NCI-H510A treated with DMSO at 0.1 percent for 48 hours (cell line): ENCODE measurements at regions not wholly inside any gene's neighbourhood (a gene's known extent, or its start where the extent isn't known, plus 50 kb on each side); places are given as distances from the start of the nearest gene placed in this dataset.

Experiments used
- DNase-seq: peaks from one replicate; lab custom pipeline; 2025; lab: John Stamatoyannopoulos, UW

- DNase-seq: no peak
Observed at GRCh38 chr6:170082531-170083187, 208.2 kb downstream of the DLL1 start.

- DNase-seq: no peak
Observed at GRCh38 chr6:170082067-170082466, 208.8 kb downstream of the DLL1 start.

DNA sequence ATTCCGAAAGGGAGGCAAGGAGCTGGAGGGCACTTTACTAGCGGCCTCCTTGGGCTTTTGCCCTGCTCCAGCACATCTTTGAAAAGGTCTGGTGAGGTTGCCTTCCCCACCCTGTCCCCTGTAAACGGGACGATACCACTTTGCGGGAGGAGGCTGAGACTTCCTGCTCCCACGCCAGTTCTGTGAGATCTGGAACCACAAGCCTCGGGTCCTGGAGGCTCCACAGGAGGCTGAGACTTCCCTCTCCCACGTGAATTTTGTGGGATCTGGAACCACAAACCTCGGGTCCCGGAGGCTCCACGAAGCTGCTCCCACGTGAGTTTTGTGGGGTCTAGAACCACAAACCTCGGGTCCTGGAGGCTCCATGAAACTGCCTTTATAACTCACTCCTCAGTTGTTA, 209.3 kb downstream of the DLL1 start:
- DNase-seq: no peak

- peak; percentile 72 for DNase-seq
Observed at GRCh38 chr6:170080828-170081371, 210.0 kb downstream of the DLL1 start.

DNA sequence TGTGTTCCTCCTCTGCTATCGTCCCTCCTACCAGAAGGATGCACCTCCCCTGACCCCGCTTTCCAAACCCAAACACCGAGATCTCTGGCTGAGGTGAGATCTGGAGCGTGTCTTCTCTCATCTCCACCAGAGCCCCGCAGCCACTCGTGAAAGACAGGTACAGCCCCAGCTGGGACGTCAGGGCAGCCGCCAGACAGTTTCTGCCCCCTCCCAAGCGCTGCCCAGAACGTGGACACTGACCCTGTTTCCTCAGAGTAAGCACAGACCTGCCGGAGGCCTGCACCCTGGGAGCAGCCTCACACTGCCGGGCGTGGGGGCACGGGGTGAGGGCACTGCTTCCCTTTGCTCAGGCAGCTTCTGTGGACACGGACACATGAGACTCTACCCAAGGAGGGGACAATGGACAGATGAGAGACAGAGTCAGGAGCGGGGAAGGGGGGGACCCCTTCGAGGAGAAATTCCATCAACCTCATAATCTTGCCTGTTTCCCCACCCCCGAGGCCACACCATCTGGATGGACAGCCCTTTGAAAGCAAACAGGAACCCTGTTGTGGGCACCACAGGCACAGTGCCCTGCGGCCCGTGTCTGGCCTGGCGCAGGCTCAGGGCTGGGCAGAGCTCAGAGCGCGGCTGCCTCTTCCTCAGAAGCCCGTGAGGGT, 210.6 kb downstream of the DLL1 start:
- DNase-seq: no peak

GRCh38 chr6:170076466-170077165, 214.3 kb downstream of the DLL1 start:
- no peak for DNase-seq

DNA sequence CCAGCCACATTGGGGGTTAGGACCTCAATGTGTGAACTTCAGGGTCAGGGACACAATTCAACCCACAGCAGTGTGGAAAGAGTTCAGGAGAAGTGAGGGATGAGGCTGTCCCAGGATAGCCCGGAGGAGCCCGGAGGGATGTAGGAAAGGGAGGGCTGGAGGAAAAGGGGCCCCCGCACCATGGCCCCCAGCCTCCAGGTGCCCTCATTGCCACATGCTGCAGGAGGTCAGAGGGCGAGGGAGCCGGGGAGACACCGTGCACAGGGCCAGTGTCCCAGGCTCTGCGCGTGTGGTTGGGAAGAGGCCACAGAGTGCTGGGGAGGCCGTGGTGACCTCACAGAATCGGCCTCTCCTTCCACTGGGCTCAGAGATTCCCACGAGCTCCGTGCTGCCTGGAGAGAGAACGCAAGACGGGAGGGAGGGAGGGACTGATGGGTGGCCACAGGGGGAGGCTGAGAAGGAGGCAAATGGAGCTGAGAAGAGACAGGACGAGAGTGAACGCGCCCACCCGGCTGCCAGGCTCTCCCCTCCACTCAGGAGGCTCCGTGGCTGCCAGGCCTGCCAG, 215.1 kb downstream of the DLL1 start:
- no peak for DNase-seq

DNA sequence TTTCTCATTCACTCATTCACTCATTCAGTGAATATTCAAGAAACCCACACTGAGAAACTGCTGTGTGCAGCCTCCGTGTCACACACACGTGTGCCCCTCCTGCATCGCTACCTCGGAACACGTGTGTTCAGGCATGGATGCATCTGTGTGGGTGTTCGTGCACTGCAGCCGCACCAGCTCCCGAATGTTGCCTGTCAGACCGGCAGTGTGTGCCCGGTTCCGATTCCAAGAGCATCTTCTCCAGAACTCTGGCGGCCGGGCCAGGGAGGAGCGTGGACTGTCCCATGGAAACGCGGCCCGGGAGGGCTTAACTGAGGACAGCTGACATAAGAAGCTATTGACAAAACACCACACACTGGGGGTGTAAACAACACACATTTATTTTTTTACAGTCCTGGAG, 216.0 kb downstream of the DLL1 start:
- DNase-seq: no peak

DNA sequence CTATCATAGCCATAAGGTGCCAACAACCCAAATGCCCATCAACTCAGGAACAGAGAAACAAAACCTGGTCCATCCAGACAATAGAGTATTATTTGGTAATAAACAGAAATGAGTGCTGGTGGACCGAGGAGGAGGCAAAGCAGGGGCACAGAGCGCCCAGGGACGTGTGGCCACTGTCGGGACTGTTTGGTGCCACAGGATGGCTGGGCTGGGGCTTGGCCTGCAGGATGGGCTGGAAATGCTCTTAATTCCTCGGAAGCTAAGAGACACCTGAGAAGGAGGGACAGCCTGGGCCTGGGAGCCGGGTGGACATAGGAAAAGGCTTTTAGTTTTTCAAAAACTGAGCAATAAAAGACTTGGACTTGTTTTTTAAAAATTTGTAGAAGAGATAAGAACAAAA, 216.4 kb downstream of the DLL1 start:
- DNase-seq: no peak

DNA sequence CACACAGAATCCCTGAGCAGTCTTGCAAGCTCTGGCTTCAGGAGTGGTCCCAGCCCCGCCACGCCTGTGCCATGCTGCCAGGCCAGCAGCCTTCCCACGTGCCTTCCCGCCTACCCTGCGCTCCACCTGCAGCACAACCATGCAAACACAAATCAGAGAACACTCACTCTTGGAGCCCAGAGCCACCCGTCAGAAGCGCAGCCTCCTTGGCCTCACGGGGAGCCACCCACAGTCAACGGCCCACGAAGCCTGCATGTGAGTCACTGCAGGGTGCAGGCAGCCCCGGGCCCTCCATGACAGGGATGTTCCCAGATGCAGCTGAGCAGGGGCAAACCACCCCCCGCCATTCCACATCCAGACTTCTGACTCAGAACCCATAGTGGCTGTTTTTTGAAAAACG, 217.0 kb downstream of the DLL1 start:
- DNase-seq: no peak

DNA sequence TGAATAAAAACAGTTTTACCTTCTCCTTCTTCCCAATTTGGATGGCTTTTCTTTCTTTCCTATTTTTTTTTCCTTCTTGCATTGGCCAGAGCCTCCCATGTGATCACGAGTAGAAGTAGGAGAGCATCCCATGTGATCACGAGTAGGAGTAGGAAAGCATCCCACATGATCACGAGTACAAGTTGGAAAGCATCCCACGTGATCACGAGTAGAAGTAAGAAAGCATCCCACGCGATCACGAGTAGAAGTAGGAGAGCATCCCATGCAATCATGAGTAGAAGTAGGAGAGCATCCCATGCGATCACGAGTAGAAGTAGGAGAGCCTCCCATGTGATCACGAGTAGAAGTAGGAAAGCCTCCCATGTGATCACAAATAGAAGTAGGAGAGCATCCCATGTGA, 218.6 kb downstream of the DLL1 start:
- no peak for DNase-seq

- no peak for DNase-seq
Observed at GRCh38 chr6:170069611-170070010, 221.3 kb downstream of the DLL1 start.

DNA sequence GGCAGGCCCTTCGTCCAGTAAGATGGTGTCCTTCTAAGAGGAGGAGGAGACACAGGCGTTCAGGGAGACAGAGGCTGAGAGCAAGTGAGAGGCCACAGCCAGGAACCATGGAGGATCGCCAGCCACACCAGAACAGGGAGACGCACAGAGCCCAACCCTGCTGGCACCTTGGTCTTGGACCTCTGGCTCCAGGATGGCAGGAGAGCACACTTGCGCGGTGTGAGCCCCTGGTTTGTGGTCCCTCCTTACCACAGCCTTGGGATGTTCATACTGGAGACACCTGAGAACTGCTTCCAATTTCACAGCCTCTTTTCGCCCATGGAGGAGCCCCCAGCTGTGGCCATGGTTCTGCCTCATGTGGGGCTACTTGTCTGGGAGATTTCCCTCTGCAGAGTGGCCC, 222.4 kb downstream of the DLL1 start:
- DNase-seq: no peak

GRCh38 chr6:170067923-170068360, 222.9 kb downstream of the DLL1 start:
- no peak for DNase-seq

GRCh38 chr6:170067181-170067641, 223.7 kb downstream of the DLL1 start:
- DNase-seq: no peak

DNA sequence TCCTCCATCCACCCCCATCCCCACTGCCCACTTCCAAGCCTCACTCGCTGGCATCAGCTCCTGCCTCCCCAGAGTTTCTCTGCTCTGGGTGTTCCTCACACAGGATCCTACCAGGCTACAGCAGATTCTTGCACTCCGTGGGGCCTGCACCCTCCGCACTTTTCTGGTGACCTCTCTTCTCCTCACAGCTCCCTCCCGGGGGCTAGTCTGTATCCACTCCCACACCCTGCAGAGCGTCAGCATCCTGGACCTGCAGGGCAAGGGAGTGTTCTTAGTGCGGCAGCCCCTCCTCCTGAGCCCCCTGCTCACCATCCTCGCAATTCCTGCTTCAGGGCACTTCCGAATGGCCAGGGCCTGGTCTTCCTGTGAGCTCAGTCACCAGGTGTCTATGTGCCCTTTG, 224.2 kb downstream of the DLL1 start:
- no peak for DNase-seq

DNA sequence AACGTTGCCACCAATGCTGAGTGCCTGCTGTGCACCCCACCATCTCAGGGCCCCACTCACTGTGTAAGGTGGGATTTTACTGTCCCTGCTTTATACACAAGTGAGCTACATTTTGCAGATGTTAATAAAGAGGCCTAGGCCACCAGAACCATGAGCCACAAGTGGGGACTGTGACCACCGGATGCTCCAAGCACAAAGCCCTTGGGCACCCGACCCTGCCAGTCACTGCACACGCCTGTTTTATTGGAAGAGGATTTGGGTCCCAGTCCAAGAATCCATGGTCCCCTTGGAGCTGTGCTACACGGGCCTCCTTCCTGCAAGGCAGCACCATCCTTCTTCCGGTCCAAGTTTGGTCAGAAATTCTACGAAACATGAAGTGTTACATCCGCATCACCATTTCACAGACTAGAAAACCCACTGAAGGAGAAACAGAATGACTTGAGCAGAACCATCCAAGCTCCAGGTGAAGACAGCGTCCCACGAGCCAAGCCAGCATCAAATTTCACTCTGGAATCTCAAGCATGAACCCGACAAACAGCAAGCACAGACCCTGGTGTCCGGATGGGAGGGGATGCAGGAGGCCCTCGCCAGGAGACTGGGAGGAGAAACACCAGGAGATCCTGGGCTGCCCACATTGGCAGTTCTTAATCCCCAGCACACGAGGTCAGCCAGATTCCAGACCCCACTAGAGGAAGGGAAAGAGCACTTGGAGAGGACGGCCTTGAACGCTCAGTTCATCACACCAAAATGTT, 226.9 kb downstream of the DLL1 start:
- no peak for DNase-seq

DNA sequence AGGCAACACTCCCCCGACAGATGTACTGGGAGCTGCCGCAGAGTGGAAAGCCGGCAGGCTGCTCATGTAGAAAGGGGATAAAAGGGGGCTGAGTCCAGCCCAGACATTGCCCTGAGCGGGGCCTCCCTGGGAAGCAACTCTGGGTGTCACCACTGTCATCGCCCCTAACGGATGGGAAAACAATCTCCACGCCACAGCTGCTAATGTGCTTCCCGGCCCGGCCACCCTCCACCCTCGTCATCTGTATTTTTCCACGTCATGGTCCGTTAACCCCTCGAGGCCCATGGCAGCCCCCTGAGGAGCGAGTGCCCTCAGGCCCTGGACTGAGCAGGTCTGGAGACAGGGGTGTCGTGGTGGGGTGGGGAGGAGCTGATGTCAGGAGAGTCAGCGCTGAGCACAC, 227.4 kb downstream of the DLL1 start:
- no peak for DNase-seq

DNA sequence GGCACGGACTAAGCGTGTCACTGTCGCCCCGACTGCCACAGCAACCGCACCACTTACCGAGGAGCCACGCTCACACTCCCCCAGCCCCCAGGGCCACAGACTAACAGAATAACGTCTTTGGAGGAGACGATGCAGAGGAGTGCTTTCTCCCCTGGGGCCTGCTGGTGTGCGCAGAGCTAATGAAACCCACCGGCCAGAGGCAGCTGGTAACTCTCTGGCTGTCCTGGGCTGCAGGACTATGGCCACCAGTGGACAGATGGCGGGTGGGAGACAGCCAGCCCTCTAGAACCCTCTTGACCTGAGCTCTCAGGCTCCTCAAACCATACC, 228.0 kb downstream of the DLL1 start:
- no peak for DNase-seq

GRCh38 chr6:170062209-170062914, 228.5 kb downstream of the DLL1 start:
- no peak for DNase-seq

DNA sequence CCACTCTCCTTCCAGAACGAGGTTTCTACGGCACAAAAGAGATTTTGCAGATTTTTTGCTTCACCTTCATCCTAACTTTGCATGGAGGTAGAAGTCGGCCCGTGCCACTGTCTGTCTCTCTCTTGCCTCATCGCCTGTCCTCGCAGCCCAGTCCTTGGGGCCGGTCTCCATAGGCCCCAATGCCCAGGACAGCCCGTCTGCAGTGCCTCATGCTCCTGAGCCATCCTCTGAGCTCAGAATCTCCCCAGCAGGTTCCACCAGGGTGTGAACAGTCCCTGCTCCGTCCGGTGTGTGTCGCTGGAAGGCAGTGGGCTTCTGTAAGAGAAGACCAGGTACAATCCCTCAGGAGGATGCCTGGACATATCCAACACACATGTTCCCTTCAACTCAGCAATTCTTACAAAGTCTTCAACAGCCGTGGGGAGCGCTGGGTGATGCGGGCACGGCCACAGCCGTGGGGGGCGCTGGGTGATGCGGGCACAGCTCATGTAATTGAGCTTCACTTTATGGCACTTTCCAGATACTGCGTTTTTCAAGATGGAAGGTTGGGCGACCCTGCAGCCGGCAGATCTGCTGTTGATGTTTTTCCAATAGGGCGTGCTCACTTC, 231.9 kb downstream of the DLL1 start:
- DNase-seq: no peak
